ENCODE measurements at regions not wholly inside any gene's neighbourhood (a gene's known extent, or its start where the extent isn't known, plus 50 kb on each side); places are given as distances from the start of the nearest gene placed in this dataset.

DNA sequence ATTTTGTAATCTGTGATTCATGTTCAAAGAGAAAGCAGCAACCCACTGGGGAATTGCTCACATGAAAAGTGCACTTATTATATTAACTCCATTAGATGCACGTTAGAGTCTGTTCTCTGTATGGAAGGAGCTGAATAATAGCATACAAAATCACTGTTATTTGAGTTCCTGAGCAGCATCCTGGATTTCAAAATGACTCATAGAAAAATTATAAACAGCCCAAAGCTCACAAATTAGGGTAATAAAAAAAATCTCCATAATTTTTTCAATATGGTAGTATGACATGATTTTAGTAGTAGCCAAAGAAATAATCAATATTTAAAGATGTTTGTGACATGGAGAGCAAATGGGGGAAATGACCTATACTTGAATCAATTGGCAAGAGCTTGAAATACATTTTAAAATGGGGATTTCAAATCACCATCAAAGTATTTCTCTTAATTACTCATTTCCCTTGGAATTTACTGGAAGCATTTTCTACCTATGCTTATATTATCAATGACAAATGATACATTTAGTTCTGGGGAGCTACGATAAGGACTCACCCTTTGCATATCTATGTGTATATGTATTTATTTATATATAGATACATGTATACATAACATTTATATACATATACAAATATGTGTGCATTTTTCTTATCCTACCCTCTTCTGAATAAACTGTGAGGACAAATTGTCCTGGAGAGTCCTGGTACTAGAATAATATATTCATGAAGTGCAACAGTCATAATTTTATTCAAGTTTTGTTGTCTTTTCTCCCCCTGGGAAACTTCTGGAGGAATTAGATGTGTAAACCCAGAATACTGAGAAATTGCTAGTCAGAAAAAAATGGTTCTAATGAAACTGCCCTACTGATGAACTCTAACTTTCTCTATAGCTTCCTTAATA lies 116.3 kb downstream of the RPL22L1 start:
- no peak for DNase-seq (ENCODE audit: low read depth, low spot score)
- no peak for TF ChIP-seq CTCF (IDR thresholded peaks at IDR 0.05; ENCODE audit: insufficient read depth, low read length, missing control alignments)
- H3K4me3 ChIP-seq (ENCODE audit: low read depth, low read length): no peak overlapping the region
- ChIA-PET POLR2A (interaction anchor here (1.3 kb wide), 1 partner anchor 29 kb away, joined by 5 read pairs; no protein-coding TSS in a partner anchor), CTCF (interaction anchor here (1.3 to 2.6 kb wide), 3 partner anchors 11 to 339 kb away, joined by 3 to 26 read pairs (median 7); no protein-coding TSS in a partner anchor)

DNA sequence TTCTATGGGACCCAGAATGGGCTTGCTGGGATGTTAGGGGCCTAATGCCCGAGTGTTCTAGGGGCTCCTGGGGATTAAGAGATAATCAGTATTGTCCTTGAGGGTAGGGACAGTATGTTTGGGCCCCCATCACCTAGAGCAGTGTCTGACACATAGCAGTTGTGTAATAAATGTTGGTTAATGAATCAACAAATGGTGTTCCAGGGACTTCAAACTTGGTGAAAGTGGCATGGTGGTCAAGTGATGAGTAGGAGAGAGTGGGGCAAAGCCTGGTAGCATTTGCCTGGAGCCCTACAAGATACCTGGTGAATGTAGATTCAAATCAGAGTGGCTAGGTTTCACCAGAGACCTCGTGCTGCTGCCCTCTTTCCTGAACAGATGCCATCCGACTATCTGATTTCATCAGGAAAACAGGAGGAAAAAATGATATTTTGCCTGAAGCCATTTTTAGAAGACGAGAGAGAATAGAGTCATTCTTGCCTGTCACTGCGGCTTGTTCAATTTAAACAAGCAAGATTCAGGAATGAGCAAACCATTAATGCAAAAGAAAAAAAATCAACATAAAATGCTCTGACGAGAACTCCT lies 117.3 kb downstream of the RPL22L1 start:
- ChIA-PET CTCF (interaction anchor here (2.6 to 3.1 kb wide), 3 partner anchors 27 to 58 kb away, joined by 12 to 26 read pairs (median 23); no protein-coding TSS in a partner anchor), POLR2A (interaction anchor here (1.0 to 1.1 kb wide), 2 partner anchors 28 to 50 kb away, joined by 3 to 4 read pairs; no protein-coding TSS in a partner anchor)
- no peak for TF ChIP-seq CTCF (IDR thresholded peaks at IDR 0.05; ENCODE audit: insufficient read depth, low read length, missing control alignments)
- no peak for DNase-seq (ENCODE audit: low read depth, low spot score)
- H3K4me3 ChIP-seq (ENCODE audit: low read depth, low read length): no peak overlapping the region

- no peak for TF ChIP-seq CTCF (IDR thresholded peaks at IDR 0.05; ENCODE audit: insufficient read depth, low read length, missing control alignments)
- no peak for DNase-seq (ENCODE audit: low read depth, low spot score)
- no peak overlapping the region for H3K4me3 ChIP-seq (ENCODE audit: low read depth, low read length)
- CTCF ChIA-PET: interaction anchor here (1.2 to 3.1 kb wide), 4 partner anchors 8 to 59 kb away, joined by 3 to 23 read pairs (median 8); no protein-coding TSS in a partner anchor
- POLR2A ChIA-PET: interaction anchor here (1.0 to 1.1 kb wide), 2 partner anchors 27 to 51 kb away, joined by 3 to 4 read pairs; no protein-coding TSS in a partner anchor
Observed at GRCh38 chr3:170751899-170752293, 118.1 kb downstream of the RPL22L1 start.

DNA sequence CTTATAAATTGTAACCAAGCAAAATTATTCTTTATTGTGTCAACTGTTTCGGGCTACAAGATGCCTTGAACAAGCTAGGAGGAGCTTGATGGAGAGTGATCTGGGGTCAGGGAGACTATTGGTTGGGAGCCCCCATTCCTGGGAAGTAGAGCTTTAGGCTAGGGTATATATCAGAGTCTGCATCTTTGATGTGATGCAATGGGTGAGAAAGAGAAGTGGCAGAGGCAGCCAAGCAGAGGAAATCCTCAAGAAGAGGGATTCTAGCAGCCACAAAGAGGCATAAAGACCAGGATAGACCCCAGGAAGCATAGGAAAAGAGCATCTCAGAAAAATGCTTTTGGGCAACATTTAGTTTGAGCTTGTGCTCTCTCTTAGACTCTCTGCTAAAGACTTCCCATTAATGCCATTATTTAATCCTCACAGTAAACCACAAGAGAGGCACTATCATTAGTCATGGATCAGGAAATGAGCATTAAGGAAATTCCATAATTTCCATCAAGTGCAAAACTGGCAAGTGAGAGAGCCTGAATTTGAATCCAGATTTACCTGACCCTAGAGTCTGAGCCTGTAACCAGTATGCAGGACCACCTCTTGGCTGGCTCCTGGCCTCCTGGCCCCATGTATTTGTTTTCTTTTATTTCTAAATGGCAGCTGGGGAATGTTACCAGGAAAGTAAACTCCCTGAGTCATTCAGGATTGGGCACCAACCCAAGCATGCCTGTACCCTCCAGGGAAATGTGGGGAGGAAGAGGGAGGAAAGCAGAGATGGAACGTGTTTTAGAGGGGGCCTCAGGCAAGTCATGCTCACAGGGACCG lies 118.7 kb downstream of the RPL22L1 start:
- CTCF ChIA-PET: interaction anchor here (0.8 to 3.1 kb wide), 7 partner anchors 9 to 62 kb away, joined by 3 to 23 read pairs (median 3); no protein-coding TSS in a partner anchor
- no peak overlapping the region for H3K4me3 ChIP-seq (ENCODE audit: low read depth, low read length)
- POLR2A ChIA-PET: interaction anchor here (0.9 to 1.1 kb wide), 3 partner anchors 26 to 51 kb away, joined by 3 to 7 read pairs (median 4); no protein-coding TSS in a partner anchor
- TF ChIP-seq CTCF (IDR thresholded peaks at IDR 0.05; ENCODE audit: insufficient read depth, low read length, missing control alignments): no peak
- DNase-seq (ENCODE audit: low read depth, low spot score): no peak

GRCh38 chr3:170750478-170750830 lies 119.5 kb downstream of the RPL22L1 start:
- CTCF ChIA-PET: interaction anchor here (1.1 to 3.1 kb wide), 5 partner anchors 10 to 60 kb away, joined by 3 to 23 read pairs (median 3); no protein-coding TSS in a partner anchor
- no peak for TF ChIP-seq CTCF (IDR thresholded peaks at IDR 0.05; ENCODE audit: insufficient read depth, low read length, missing control alignments)

More at GRCh38 chr3:170750478-170750830, 119.5 kb downstream of the RPL22L1 start:
- no peak overlapping the region for H3K4me3 ChIP-seq (ENCODE audit: low read depth, low read length)
- DNase-seq (ENCODE audit: low read depth, low spot score): no peak
- POLR2A ChIA-PET: interaction anchor here (0.9 to 1.0 kb wide), 2 partner anchors 19 to 26 kb away, joined by 3 to 4 read pairs; no protein-coding TSS in a partner anchor
